CD4-positive, alpha-beta T cell treated with Interleukin-6 for 4 hours (primary cell): ENCODE measurements at regions not wholly inside any gene's neighbourhood (a gene's known extent, or its start where the extent isn't known, plus 50 kb on each side); places are given as distances from the start of the nearest gene placed in this dataset.

ENCODE experiments used
- DNase-seq: peaks from one replicate; pipeline ENCODE4 v3.0.0-alpha.2; 2020; ENCODE audit warnings: mixed read lengths

DNA sequence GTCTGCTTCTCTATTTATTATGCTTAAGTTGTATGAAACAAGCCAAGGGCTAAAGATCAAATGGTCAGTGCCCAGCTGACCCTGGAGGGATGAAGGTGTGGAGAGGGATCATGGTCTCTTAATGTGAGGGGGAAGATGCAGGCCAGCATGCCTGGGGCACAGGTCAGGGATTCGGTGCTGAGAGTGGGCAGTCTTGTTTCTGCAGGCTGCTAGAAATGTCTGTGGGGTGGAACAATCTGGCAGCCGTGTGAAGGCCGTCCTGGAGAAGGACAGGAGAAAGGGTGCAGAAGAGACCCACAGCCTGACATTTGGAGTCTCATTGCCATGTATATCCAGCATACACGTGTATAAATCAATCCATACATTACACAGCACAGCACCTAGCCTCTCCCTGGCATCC lies 258.3 kb upstream of the MOCS1 start:
- DNase-seq: no peak

DNA sequence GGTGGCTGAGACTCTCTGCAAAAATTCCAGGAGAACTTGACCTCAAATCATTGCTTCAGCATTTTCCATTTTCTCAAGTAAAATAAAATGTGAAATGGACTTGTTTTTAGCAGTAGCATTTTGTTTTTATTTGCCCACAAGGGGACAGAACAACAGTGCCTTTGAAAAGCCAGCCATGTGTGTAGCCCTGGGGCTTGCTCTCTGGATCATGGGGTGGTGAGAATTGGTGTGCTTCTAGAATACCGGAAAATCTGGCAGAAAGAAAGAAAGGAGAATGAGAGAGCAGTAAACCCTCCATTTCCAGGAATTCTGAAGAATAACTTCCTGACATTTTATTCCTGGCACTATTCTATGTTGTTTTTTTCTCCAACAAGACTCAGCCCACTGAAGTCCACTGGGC lies 254.7 kb upstream of the MOCS1 start:
- no peak for DNase-seq

DNA sequence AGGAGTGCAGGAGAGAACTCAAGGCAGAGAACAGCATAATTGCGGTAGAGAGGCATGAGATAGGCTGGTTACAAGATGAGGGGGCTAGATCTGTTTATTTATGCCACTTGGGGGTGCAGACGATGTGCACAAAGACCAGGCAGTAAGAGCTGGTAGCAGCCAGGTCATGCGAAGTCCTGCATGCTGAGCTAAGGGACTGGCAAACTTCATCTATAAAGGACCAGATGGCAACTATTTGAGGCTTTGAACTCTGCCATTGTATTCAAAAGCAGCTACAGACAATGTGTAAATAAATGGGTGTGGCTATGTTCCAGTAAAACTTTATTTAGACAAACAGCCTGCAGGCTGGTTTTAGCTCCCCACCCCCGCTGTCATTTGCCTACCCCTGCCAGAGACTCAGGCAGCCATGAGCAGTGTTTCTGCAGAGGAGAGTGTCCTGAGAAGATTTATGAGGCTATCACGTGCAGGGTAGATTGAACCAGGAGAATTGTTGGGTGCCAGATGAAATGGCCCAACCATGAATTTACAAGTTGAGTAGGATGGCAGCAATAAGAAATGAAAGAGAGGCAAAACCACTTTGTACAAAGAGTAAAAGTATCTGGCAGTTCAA lies 253.4 kb upstream of the MOCS1 start:
- DNase-seq: no peak

DNA sequence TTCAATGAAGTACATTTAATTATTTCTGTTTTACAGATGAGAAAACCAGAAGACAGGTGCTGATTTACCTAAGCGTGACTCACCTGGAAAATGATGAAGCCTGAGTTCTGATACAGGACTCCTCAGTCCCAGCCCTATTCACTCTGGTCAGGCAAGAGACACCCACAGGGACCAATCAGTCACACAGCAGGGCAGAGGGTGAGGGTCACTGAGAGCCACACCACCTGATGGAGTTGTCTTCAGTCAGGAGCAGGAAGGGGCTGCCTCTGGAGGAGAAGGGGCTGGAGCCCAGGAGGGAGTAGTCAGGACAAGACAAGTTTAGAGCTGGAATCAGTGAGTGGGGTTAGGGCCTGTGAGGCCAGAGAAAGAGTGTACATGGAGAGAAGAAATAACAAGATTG lies 251.2 kb upstream of the MOCS1 start:
- no peak for DNase-seq

DNA sequence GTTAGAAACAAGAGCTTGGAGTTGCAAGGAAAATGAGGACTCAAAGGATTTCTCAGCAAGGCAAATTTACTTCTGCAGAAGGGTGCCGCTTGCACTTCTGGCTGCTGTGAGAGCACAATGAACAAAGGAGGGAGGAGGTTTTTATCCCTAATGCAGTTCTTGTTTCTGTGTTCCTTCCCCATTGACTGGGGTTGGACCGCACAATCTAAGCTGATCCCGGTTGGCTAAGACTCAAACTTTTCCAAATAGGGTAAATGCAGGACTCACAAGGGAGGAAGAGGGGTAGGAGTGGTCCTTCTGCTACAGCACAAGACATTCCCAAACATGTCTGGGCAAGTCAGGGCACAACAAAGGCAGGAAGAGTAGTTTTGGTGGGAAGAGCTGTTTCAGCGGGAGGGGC lies 249.6 kb upstream of the MOCS1 start:
- no peak for DNase-seq

DNA sequence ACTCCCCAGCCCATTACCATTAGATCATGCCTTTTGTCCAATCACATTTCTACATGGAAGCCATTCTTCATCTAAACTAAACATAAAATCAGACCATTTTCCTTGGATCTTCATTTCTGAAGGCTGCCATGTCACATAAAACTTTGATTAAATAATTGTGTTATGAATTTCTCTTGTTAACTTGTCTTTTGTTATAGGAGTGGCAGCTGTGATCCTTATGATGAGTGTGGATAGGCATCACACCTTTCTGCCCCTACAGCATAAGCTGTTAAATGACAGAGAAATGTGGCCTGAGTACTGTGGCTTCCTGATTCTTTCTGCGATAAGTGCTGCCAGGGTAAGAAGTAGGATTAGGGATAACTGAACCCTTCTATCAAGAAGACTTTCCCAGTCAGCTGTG lies 247.1 kb upstream of the MOCS1 start:
- no peak for DNase-seq

DNA sequence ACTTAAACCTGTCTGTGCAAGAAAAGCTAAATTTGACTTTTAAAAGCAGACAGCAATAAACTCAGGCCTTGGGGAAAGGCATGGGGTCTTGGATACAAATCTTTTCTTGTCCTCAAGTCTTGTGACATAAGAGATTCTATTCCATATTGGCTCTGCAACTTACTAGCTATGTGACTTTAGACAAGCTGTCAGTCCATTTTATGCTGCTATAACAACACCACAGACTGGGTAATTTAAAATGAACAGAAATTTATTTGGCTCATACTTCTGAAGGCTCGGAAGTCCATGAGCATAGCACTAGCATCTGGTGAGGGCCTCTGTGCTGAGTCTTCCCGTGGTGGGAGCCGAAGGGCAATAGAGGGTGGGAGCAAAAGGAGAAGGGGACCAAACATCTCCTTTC lies 246.0 kb upstream of the MOCS1 start:
- no peak for DNase-seq

DNA sequence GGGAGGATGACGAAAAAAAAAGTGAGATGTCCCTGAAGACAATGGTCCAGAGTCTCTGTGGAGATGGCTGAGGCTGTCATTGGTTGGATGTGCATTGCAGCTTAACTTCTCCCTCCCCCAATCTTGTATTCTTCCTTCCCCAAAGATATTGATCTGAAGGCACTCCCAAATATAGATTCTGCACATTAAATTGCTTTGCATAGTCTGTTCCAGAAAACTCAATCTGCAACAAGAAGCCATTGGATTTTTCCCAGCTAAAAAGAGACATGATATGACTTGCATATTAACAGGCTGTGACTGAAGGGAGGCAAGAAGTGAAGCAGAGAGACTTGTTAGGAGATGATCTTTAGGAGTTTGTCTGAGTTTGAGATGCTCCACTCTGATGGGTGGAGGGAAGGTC lies 245.2 kb upstream of the MOCS1 start:
- DNase-seq: no peak

DNA sequence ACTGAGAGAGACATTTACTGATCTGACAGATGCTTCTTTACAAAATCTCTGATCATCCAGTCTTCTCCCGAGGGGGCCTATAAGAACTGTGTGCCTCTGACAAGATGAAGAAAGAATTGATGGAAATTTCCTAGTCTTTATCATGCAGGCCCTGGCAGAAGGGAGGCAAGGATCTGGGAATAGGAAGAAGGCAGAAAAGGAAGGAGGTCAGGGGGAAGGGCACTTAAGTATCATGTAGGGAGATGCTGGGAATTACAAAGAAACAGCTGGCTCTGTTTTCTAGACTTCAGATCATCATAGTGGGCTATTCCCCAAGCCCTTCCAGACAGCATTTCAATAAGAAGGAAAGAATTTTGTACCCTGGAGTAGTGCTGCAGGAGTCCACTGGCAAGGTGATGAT lies 243.3 kb upstream of the MOCS1 start:
- no peak for DNase-seq

DNA sequence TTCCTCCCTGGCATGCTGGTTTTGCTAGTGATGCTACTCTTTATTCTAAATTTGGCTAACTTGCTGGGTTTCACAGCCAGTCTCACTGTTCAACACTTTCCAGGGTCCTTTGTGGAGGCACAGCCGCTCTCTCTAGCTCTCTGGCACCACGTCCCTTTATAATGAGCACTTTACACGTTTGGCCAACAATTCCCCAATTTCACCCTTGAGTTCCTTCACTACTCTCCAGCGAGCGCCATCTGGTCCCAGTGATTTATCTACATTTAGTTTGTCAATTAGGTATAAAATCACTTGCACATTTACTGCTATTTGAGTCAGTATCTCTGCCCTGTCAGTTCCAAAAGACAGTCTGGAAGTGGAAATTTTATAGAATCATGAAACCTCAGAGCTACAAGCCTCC lies 241.9 kb upstream of the MOCS1 start:
- DNase-seq: no peak

DNA sequence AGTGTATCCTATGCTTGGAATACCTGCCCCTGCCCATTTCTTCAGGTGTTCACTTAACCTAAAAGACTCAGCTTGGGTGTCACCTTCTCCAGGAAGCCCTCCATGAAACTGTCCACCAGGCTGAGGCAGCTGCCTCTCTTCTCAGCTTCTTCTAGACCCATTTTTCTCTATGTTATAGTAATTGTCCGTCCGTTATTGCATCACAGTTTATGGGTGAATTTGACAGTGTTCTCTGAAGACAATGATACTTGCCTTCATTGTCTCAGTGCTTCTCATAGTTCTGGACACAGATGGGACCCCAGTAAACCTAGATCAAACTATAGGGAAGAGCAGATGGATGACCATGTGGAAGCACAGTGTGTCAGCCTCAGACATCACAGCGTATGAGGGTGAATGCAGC lies 238.0 kb upstream of the MOCS1 start:
- no peak for DNase-seq

DNA sequence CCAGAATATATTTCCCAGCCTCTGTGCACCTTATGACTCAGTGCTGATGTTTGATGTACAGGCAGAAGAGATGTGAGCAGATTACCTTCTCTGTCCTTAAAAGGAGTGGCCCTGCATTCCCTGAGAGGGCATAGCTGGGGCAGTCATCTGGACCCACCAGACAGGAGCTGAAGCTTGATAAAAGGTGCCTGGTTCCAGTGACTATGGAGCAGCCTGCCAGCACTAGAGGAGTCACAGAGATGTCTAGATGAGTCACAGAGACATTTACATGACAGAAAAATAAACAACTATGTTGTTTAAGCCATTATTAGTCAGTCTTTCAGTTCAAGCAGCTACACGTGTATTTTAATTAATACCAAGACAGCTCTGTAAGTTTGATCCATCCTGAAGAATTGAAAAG lies 237.1 kb upstream of the MOCS1 start:
- no peak for DNase-seq

DNA sequence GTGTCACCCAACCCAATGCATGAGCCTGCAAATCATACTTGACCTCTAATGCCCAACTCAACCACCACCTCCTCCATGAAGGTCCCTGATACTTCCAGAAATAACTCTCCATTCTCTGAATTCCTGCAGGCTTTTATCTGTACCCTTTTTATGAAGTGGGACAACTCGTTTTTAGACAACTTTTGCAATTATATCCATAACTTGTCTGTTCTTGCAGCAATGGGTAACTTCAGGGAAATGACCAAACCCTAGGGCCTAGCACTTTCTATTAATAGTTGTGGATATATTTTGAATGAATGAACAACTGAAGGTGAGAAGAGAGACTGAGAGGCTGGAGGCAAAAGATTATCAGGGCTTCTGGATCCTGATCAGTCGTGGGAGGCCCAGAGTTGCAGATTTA lies 236.6 kb upstream of the MOCS1 start:
- DNase-seq: no peak

DNA sequence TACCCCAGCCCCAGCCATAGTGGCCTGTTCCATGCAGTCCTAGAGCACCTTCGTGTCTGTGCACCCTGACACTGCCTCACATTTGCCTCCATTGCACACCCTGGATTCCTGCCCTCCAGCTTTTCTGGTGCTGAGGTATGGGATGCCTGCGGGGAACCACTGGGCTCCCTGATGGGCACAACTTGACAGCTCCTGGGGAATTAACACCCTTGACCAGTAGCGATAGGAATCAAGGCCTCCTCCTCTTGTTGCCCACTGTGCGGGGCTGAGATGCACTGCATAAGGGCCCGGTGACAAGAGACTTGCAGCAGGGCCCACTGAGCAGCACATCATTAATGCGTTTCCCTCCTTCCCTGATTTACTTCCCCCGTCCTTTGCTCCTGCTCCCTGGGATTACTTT lies 235.6 kb upstream of the MOCS1 start:
- no peak for DNase-seq

DNA sequence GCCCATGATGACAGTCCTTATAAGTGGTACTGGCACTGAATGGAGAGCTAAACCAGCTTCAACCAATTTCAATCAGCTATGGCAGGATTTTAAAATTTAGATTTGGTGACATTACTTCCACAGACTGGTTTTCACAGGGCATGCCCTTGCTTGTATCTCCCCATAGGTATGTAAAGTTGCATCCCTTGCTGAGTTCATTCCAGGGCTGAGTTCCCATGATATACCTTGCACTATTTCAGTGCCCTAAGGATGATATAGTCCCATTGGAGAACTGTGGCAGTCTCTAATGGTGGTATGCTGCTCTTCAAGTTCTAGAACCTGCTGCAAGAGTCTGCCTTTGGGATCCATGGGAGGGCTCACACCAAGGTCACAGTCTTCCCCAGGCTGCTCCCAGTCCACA lies 232.7 kb upstream of the MOCS1 start:
- no peak for DNase-seq

DNA sequence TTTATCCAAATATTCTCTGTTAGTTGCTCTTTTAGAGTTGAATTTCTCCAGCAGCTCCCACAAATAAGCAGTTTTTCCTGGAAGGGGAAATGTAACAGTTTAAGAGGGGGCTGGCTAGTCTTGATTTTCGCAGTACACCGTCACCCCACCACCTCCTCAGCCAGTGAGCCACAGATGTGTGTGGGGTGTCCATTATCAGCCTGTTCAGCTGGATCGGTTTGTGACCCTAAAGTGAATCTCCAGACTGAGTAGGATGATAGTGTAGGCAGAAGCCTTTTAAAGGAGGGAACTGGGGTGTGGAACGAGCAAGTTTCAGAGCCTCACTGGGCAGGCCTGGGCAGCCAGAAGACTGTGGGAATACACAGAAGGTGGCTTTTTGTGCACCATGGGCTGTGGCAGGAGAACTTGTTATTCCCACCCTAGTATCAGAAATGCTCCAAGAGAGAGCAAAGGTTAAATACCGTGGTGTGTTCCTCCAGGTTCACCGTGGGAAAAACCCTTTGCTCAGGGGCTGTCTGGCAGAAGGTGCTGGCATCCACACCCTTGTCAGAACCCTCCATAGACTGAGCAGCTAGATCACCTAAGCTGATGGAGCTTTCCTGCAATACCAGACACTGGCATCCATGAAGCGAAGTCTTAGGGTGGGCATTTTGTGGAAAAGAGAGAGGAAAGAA lies 230.9 kb upstream of the MOCS1 start:
- DNase-seq: no peak

DNA sequence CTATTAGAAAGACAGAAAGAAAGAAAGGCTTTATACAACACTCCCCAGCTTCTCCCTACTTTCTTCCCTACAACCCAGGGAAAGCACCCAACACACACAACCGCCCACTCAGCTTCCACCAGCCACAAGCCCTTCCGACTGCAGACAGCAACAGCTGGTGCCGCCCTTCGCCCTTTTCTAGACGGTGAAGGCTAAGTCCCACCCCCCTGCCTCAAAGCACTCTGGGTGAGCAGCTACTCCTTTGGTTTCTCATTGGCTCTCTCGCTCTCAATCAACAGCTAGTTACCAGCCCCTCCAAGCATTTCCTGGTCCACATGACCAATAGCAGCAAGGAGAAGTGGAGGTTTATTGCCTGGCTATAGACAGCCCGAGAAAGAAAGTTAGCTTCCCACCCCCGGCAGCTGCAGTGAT lies 230.1 kb upstream of the MOCS1 start:
- DNase-seq: no peak

DNA sequence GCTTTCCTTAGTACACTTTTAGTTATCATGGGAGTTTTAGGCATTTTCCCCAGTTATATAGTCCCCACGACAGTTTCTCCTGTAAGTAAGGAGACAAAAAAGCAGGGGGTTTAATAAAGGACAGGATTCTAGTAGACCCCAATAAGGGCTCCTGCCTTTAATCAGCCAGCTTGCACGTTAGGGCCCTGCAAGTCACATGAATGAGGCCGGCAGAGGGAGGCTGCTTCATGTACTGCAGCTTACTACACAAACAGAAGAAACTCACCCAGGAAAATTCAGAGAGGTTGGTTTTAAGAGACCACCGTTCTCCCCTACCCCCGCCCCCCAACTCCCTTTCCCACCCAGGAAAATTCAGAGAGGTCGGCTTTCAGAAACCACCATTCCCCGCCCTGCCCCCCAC lies 229.7 kb upstream of the MOCS1 start:
- DNase-seq: no peak

DNA sequence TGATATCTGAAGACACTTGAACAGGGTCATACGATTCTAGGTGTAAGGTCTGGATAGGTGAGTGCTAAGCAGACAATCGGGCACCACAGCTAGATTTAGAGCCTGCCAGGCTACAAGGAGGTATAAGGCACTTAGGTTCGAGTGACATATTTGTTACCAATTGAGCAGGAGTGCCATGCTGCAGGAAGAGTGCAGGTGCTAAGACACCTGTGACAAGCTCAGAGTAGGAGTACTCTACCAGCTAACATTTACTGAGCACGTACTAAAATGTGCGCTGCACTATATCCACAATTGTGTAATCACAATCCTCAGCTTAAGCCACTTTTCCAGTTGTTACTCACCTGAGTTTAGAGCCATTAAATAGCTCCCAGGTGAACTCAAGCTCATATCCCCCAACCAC lies 227.8 kb upstream of the MOCS1 start:
- no peak for DNase-seq

DNA sequence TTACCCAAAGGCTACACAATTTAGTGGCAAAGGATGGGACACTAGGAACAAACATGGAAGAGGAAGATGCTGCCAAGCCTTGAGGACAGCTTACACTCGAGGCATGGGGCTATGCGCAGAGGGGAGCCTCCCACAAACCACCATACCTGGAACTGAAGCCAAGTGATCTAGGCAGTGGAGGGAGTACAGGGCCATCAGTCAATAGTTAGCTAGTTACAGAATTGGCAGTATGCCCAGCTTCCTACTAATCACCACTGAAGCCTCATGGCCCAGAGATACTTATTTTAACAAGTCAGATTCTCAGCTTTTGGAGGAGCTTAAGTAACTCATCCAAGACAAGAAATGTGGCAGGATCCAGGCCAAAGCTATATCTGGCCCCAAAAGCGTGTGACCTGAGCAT lies 226.6 kb upstream of the MOCS1 start:
- DNase-seq: no peak

DNA sequence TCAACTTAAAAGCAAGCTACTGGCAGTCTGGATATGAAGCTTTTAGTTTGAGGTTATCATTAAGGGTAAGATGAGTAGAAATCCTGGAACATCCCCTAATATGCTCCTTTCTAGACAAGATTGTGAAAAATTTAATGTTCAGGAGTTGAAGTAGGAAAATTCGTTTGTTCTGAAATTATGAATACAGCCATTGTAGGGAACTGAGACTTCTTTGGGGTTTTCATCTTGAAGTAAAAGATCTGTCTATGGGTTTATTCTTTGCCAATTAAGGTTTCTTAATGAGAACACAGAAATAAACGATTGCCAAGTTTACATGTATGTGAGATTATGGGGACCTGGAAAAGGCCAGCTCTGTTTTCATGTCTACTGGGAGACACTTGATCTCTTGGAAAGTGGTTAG lies 225.6 kb upstream of the MOCS1 start:
- no peak for DNase-seq

DNA sequence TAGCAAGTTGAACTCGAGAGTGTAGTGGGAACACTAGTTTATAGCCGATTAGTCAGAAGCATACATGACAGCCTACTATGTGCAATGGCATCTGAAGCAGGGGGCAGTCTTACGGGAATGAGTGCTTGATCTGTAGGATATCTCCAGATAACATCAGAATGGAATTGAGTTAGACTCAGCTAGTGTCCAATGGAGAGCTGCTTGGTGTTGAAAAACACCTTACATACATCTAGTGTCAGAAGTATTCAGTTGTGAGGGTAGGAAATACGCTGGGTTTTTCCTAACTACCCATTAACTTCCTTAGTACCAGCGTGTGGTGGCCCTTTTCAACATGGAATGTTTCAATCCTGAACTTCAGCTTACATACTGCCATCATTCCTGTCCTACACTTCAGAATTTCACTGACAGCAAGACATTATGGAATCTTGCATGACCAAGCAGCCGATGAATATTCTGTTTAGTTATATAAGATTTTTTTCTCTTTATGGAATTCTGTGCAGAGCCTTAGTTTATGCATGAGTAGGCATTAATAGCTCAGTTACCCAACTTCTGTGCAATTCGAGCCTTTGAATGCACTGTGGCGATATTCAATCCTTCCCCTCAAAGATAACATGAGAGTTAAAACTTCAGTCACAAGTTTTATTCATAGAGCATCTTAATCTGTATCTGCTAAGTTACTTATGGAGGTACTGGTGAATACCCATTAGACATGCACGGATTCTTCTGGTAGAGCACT lies 218.6 kb upstream of the MOCS1 start:
- no peak for DNase-seq

DNA sequence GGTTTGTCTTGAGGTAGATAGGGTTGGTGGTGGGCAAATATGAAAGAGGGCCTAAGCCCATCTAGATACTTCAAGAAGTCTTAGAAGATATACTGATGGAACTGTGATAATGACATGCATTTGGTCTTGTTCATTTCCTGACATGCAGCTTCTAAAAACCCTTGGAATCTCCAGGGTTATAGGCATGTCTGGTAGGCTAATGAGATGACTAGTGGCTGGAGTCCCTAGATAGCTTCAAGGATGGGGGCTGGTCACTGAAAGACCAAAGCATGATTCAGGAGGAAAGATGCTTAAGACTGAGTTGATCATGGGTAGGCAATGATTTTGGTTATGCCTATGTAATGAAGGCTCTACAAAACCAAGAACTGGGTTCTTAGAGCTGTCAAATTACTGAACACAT lies 217.9 kb upstream of the MOCS1 start:
- no peak for DNase-seq

DNA sequence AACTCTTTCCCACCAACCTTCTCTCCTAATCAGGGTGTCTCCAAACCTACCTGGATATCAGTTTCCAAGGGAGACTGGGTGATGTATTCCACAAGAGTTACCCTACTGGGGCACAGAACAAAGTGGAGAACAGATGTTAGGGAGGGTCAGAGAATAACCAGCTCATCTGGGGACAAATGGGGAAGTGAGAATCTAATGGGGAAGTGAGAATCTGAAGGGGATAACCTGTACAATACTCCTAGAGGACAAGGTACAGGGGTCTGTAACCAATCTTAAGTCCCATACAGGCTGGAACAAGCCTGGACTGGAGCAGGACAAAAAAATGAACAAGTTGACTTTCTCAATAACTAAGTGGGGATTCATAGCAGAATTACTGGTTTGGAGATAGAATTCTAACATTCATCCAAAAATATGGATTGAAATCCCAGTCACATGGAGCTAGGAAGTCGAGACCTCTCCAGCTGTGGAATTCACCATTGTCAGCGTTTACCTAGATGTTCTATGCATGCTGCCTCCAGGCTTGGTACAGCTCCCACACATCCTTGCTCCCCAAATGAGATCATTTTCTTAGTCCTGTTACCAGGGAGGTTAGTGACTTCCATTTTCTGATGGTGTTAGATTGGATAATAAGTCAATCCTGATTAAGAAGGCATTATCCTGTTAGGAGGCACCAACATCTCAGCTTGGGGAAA lies 214.8 kb upstream of the MOCS1 start:
- DNase-seq: no peak
